DOHH2 (cell line): ENCODE measurements at regions not wholly inside any gene's neighbourhood (a gene's known extent, or its start where the extent isn't known, plus 50 kb on each side); places are given as distances from the start of the nearest gene placed in this dataset.

ENCODE experiments used
- EZH2phosphoT487 ChIP-seq: fragments of 200-600 bp; sonication (generic); IDR thresholded peaks from 2 replicates; pipeline ENCODE4 v1.6.1; 2017; ENCODE audit warnings: borderline replicate concordance, mild to moderate bottlenecking, antibody characterized with exemption, low read length, moderate library complexity, mixed read lengths
- TF ChIP-seq, protein P1 (sequence below): fragments of 200-600 bp; sonication (generic); IDR thresholded peaks from one replicate; pipeline ENCODE4 v1.5.1; 2014; ENCODE audit warnings: antibody characterized with exemption, mild to moderate bottlenecking, low read depth, low read length; ENCODE audit not compliant: poor library complexity, severe bottlenecking

DNA sequence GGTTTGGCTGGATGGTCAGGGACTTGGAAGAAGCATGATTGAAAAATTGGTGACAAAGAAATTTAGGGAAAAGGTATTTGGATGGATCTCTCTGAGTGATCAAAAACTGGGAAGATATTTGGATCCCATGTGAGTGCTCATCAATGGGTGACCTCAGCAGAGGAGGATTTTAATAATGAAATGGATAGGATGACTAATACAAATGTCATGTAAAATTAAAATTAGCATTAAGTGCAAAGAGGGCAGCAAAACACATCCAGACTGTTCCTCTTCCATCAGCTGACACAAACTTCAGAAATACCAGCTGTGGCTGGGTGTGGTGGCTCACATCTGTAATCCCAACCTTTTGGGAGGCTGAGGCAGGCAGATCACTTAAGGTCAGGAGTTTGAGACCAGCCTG is 151.7 kb downstream of the THBS2 start:
- TF ChIP-seq, protein P1, sequence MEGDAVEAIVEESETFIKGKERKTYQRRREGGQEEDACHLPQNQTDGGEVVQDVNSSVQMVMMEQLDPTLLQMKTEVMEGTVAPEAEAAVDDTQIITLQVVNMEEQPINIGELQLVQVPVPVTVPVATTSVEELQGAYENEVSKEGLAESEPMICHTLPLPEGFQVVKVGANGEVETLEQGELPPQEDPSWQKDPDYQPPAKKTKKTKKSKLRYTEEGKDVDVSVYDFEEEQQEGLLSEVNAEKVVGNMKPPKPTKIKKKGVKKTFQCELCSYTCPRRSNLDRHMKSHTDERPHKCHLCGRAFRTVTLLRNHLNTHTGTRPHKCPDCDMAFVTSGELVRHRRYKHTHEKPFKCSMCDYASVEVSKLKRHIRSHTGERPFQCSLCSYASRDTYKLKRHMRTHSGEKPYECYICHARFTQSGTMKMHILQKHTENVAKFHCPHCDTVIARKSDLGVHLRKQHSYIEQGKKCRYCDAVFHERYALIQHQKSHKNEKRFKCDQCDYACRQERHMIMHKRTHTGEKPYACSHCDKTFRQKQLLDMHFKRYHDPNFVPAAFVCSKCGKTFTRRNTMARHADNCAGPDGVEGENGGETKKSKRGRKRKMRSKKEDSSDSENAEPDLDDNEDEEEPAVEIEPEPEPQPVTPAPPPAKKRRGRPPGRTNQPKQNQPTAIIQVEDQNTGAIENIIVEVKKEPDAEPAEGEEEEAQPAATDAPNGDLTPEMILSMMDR = no peak
- no peak for TF ChIP-seq EZH2phosphoT487
